ENCODE measurements at regions not wholly inside any gene's neighbourhood (a gene's known extent, or its start where the extent isn't known, plus 50 kb on each side); places are given as distances from the start of the nearest gene placed in this dataset.

DNA sequence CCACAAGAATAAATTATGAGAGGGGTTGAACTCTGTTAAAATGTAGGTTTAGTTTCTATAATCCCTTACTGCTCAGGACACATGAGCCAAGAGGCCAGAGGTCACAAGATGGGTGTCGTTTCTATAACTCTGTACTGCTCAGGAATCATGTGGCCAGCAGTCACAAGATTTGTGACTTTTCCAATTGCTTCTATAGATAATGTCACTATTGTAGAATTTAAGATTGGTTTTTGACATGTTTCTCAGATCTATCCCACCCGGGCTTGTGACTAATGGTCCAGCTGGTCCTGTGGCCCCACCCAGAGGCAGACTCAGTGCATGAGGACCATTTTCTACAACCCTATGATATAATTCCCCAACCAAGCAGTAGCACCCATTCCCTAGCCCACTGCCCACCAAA lies 662.0 kb upstream of the KLF12 start:
- no TSS peak for BruUV-seq (replicated peaks)
- no peak overlapping the region for H3K27ac ChIP-seq (ENCODE audit: extremely low read depth, low read depth, low read length)
- H3K4me1 ChIP-seq (replicated peaks in 1 of 2; ENCODE audit: control insufficient read depth in 2 of 2, insufficient read depth in 2 of 2, low read length in 2 of 2) = no peaks in the 10 kb centered on the region
- no peaks in the 10 kb centered on the region for H4K20me1 ChIP-seq (replicated peaks; ENCODE audit: control insufficient read depth, insufficient read depth, low read length)
- ATAC-seq (no peak), DNase-seq (ENCODE audit: extremely low read depth in 1 of 4, low spot score in 3 of 4) (no peak), FAIRE-seq (no peak)
- POLR2A ChIA-PET = no interaction called here
- intact Hi-C loops (cut with micrococcal nuclease) = no loop called here
- no peaks in the 10 kb centered on the region for H3K9me3 ChIP-seq (replicated peaks; ENCODE audit: control insufficient read depth, insufficient read depth, low read depth, low read length)
- TF ChIP-seq BCOR (IDR thresholded peaks at IDR 0.05) = no peak
- TF ChIP-seq HNRNPUL1 (IDR thresholded peaks at IDR 0.05; ENCODE audit: low read length) = no peak
- TF ChIP-seq, protein P1, sequence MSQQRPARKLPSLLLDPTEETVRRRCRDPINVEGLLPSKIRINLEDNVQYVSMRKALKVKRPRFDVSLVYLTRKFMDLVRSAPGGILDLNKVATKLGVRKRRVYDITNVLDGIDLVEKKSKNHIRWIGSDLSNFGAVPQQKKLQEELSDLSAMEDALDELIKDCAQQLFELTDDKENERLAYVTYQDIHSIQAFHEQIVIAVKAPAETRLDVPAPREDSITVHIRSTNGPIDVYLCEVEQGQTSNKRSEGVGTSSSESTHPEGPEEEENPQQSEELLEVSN (IDR thresholded peaks at IDR 0.05; ENCODE audit: borderline replicate concordance in 1 of 2, extremely low read depth in 1 of 2, insufficient read depth in 1 of 2, insufficient read length in 1 of 2, low read depth in 1 of 2, low read length in 1 of 2, poor library complexity in 1 of 2, severe bottlenecking in 1 of 2) = no peak
- no peak for TF ChIP-seq HSF4 (CRISPR knock-in tag; IDR thresholded peaks at IDR 0.05; ENCODE audit: borderline replicate concordance)
- no peak for TF ChIP-seq PHF20 (IDR thresholded peaks at IDR 0.05; ENCODE audit: partially characterized antibody)
- no peak for TF ChIP-seq MED1 (CRISPR knock-in tag; IDR thresholded peaks at IDR 0.05; ENCODE audit: borderline replicate concordance)
- TF ChIP-seq ZNF165 (CRISPR knock-in tag; IDR thresholded peaks at IDR 0.05; ENCODE audit: borderline replicate concordance) = no peak
- no peak for TF ChIP-seq BDP1 (IDR thresholded peaks at IDR 0.05; ENCODE audit: insufficient read depth, insufficient read length)
- no peak for TF ChIP-seq FOXK2 (conservative IDR thresholded peaks at IDR 0.05 in 1 of 2, IDR thresholded peaks at IDR 0.05 in 1 of 2; ENCODE audit: low read depth in 2 of 2)
- no peak for TF ChIP-seq CBX3 (IDR thresholded peaks at IDR 0.05; ENCODE audit: borderline replicate concordance in 1 of 2, low read length in 2 of 2)
- no peak for TF ChIP-seq CBX8 (IDR thresholded peaks at IDR 0.05; ENCODE audit: borderline replicate concordance, extremely low read depth, low read depth, low read length, poor library complexity, severe bottlenecking)
- no peak for TF ChIP-seq ARID2 (IDR thresholded peaks at IDR 0.05)
- TF ChIP-seq, protein P2, sequence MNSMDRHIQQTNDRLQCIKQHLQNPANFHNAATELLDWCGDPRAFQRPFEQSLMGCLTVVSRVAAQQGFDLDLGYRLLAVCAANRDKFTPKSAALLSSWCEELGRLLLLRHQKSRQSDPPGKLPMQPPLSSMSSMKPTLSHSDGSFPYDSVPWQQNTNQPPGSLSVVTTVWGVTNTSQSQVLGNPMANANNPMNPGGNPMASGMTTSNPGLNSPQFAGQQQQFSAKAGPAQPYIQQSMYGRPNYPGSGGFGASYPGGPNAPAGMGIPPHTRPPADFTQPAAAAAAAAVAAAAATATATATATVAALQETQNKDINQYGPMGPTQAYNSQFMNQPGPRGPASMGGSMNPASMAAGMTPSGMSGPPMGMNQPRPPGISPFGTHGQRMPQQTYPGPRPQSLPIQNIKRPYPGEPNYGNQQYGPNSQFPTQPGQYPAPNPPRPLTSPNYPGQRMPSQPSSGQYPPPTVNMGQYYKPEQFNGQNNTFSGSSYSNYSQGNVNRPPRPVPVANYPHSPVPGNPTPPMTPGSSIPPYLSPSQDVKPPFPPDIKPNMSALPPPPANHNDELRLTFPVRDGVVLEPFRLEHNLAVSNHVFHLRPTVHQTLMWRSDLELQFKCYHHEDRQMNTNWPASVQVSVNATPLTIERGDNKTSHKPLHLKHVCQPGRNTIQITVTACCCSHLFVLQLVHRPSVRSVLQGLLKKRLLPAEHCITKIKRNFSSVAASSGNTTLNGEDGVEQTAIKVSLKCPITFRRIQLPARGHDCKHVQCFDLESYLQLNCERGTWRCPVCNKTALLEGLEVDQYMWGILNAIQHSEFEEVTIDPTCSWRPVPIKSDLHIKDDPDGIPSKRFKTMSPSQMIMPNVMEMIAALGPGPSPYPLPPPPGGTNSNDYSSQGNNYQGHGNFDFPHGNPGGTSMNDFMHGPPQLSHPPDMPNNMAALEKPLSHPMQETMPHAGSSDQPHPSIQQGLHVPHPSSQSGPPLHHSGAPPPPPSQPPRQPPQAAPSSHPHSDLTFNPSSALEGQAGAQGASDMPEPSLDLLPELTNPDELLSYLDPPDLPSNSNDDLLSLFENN (IDR thresholded peaks at IDR 0.05; ENCODE audit: low read depth in 2 of 2, low read length in 2 of 2) = no peak
- TF ChIP-seq ATF7 (IDR thresholded peaks at IDR 0.05) = no peak
- no peak for TF ChIP-seq ZNF551 (CRISPR knock-in tag; IDR thresholded peaks at IDR 0.05)
- TF ChIP-seq BRCA1 (IDR thresholded peaks at IDR 0.05) = no peak
- TF ChIP-seq BRCA1 (CRISPR knock-in tag; IDR thresholded peaks at IDR 0.05) = no peak
- TF ChIP-seq MAFK (IDR thresholded peaks at IDR 0.05; ENCODE audit: low read length) = no peak
- no peak for TF ChIP-seq KHSRP (IDR thresholded peaks at IDR 0.05)
- CTCF ChIA-PET (ENCODE audit: low intra/inter-chr PET ratio) = no interaction called here
- in situ Hi-C loops (cut with MboI) = no loop called here
- 10% methylated on average over 2 of the region's 2 CpGs for WGBS (ENCODE audit: insufficient coverage, low coverage, missing lambda C conversion rate)
- no peak overlapping the region for H3K4me2 ChIP-seq (ENCODE audit: insufficient read depth, low read length)
- no peak overlapping the region for H3K9ac ChIP-seq (ENCODE audit: insufficient read depth in 1 of 2, low read depth in 2 of 2, low read length in 2 of 2)
- no peaks in the 10 kb centered on the region for H3K27me3 ChIP-seq (ENCODE audit: control insufficient read depth in 2 of 2, insufficient read depth in 2 of 2, low read length in 2 of 2)
- H3K9me1 ChIP-seq (ENCODE audit: control insufficient read depth, insufficient read depth, low read length) = no peaks in the 10 kb centered on the region
- no peak overlapping the region for H2AFZ ChIP-seq (ENCODE audit: low read depth, low read length)
- no peaks in the 10 kb centered on the region for H3K36me3 ChIP-seq (ENCODE audit: control insufficient read depth, insufficient read depth, low read length)
- no peaks in the 10 kb centered on the region for H3K79me2 ChIP-seq (ENCODE audit: control insufficient read depth, insufficient read depth, low read length)
- H3K4me3 ChIP-seq = no peak overlapping the region

Data from K562 (cell line).